Muscle of leg (tissue), 3 donors: ENCODE measurements at regions not wholly inside any gene's neighbourhood (a gene's known extent, or its start where the extent isn't known, plus 50 kb on each side); places are given as distances from the start of the nearest gene placed in this dataset.

Experiments used
- DNase-seq: peaks from one replicate; pipeline ENCODE4 v3.0.0; 2013
- H3K27ac ChIP-seq: one replicate; pipeline ENCODE4 v1.5.1; 2013; ENCODE audit warnings: mild to moderate bottlenecking, low read length, control low read depth
- H3K27me3 ChIP-seq: one replicate; pipeline ENCODE4 v1.6.1; 2013; ENCODE audit warnings: low read length; ENCODE audit not compliant: control insufficient read depth, insufficient read depth
- H3K36me3 ChIP-seq: one replicate; pipeline ENCODE4 v1.6.1; 2013; ENCODE audit warnings: low read length; ENCODE audit not compliant: control insufficient read depth, insufficient read depth
- H3K4me1 ChIP-seq: one replicate; pipeline ENCODE4 v1.6.1; 2013; ENCODE audit warnings: low read length; ENCODE audit not compliant: control insufficient read depth, insufficient read depth
- H3K4me3 ChIP-seq: one replicate; pipeline ENCODE4 v1.5.1; 2013; ENCODE audit warnings: low read length, control low read depth
- H3K9me3 ChIP-seq: replicated peaks from 2 replicates; pipeline ENCODE4 v1.6.1; 2013; ENCODE audit warnings: low read depth, low read length; ENCODE audit not compliant: control insufficient read depth
- WGBS: methylation state at CpG from one replicate; pipeline ENCODE4 v1.1.5; 2013; ENCODE audit warnings: missing lambda C conversion rate; ENCODE audit not compliant: insufficient coverage; 5-methylcytosine and 5-hydroxymethylcytosine counted together

DNA sequence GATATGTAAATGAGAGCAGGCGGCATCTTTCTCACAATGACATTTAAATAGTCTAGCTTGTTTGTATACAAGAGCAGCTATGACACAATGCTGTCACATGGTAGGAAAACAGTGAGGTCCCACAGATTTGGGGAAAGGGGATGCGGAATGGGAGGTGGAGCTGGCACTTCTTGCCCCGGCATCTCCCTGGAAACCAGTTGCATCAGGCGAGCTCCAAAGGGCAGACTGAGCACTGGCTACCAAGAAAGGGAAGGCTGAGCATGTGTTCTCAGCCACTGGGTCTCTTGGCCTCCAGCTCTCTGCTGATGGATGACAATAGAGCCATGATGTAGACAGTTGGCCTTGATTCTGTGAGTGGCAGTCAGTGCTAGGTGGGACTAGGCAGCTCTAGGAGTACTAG lies 109.0 kb downstream of the UCHL1 start:
- Histone ChIP-seq H3K4me1 (peaks cover 45% of the 10 kb centered on the region), H3K36me3 (peaks cover 3% of the 10 kb centered on the region), H3K27ac (no peak overlapping the region), H3K4me3 (no peak overlapping the region), H3K9me3 (no peaks in the 10 kb centered on the region), H3K27me3 (peaks cover 7% of the 10 kb centered on the region)
- DNase-seq = no peak
- WGBS = 81% methylated on average over 3 of the region's 4 CpGs

DNA sequence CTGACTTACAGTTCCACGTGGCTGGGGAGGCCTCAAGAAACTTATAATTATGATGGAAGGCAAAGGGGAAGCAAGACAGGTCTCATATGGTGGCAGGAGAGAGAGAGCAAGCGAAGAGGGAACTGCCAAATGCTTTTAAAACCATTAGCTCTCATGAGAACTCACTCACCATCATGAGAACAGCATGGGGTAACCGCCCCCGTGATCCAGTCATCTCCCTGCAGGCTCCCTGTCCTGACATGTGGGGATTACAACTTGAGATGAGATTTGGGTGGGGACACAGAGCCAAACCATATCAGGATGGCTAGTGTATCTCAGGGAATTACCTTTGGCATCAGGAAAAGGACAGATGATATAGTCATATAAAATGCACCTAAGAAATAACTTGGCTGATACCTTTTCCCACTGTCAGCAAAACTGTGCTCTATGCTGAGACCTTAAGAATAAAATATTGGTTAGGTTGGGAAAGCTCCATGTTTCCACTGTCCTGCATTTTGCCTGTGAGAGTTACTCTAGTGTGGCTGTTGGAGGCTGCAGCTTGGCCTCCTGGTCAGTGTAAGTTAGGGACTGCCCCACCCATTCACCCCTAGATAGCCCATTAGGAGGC lies 110.3 kb downstream of the UCHL1 start:
- Histone ChIP-seq H3K4me1 (peaks cover 39% of the 10 kb centered on the region), H3K9me3 (no peaks in the 10 kb centered on the region), H3K27ac (no peak overlapping the region), H3K27me3 (no peaks in the 10 kb centered on the region), H3K36me3 (peaks cover 3% of the 10 kb centered on the region), H3K4me3 (no peak overlapping the region)
- DNase-seq = no peak
- no CpG with 5 or more reads among the region's 4 CpGs for WGBS

DNA sequence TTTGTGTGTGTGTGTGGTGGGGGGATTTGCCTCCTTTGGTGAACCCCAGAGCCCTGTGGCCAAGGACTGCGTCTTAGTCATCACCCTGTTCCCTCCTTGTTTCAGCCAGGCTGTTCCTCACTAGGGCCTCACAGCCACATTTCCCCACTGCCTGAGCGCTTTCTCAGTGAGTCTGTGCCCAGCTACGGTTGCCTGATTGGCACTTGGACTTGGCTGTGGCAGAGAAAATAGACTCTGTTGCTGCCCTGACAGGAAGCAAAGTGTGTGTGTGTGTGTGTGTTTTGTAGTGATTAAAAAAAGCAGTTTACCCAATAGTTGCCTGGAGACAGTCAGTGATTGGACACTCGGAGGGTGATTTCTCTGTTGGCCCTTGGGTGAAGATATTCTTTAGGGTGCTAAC lies 113.0 kb downstream of the UCHL1 start:
- H3K36me3 ChIP-seq = peaks cover 3% of the 10 kb centered on the region
- no peaks in the 10 kb centered on the region for H3K9me3 ChIP-seq
- peak; percentile 39 for DNase-seq
- WGBS = 64% methylated on average over 3 of the region's 4 CpGs
- peak overlapping the region; percentile 62 for H3K27ac ChIP-seq
- peaks cover 39% of the 10 kb centered on the region for H3K4me1 ChIP-seq
- H3K4me3 ChIP-seq = no peak overlapping the region
- no peaks in the 10 kb centered on the region for H3K27me3 ChIP-seq

DNA sequence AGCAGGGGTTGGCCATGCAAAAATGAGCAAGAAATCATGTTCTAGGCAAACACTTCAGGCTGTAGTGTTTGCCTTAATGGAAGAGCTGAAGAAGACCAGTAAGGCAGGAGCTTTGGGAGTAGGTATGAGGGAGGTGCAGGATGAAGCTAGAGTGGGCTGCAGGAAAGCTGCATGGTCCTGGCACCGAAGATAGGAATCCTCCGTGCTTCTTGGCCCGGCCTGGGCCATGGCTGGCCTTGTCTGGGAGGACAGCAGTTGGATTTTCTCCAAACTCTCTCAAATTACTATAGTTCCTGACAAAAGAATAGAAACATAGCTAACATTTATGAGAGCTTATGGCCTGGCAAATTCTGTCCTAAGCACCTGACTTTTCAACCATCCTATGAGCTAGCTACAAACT lies 116.5 kb downstream of the UCHL1 start:
- no peak overlapping the region for H3K27ac ChIP-seq
- DNase-seq = no peak
- H3K4me1 ChIP-seq = peaks cover 40% of the 10 kb centered on the region
- no peaks in the 10 kb centered on the region for H3K36me3 ChIP-seq
- no peak overlapping the region for H3K4me3 ChIP-seq
- no CpG with 5 or more reads among the region's 3 CpGs for WGBS
- no peaks in the 10 kb centered on the region for H3K9me3 ChIP-seq
- H3K27me3 ChIP-seq = no peaks in the 10 kb centered on the region

DNA sequence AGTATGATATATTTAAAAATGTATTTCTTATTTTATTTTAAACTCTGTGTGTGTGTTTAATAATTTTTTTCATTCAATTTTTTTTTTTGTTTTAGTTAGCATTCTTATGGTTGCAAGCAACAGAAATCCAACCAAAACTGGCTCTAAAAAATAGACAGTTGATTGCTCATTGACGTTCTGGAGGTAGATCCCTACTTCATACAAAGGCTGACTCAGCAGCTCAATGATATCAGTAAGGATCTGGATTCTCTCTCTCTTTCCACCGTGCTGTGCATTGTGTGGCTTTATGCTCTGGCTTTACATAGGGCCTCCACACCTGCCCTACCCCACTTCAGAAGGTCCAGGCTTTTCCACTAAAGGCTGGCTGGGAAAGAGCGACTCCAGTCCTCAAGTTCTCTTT lies 117.8 kb downstream of the UCHL1 start:
- peaks cover 3% of the 10 kb centered on the region for H3K9me3 ChIP-seq
- no CpG with 5 or more reads among the region's 3 CpGs for WGBS
- H3K4me1 ChIP-seq = peaks cover 36% of the 10 kb centered on the region
- peak overlapping the region; percentile 64 for H3K27ac ChIP-seq
- no peak for DNase-seq
- no peaks in the 10 kb centered on the region for H3K36me3 ChIP-seq
- no peak overlapping the region for H3K4me3 ChIP-seq
- H3K27me3 ChIP-seq = no peaks in the 10 kb centered on the region

DNA sequence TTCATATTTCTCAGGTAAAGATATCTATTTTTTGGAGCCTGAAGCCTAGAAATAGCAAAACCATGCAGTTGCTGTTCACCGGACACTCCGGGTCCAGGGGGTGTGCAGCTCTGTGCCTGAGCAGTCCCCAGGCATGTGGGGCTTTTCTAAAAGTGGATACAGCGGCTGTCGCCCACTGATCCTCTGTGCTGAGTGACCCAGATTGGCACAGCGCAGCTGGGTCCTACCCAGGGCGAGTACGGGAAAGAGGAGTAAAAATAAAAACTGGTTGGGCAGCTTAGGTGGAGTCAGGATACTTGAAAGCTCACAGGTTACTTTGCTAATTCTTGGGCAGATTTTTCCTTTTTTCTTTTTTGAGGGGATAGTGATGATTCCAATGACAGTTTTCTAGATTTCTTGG lies 118.8 kb downstream of the UCHL1 start:
- DNase-seq = peak; percentile 75
- Histone ChIP-seq H3K36me3 (no peaks in the 10 kb centered on the region), H3K9me3 (peaks cover 3% of the 10 kb centered on the region), H3K27ac (peak overlapping the region; percentile 64), H3K4me1 (peaks cover 34% of the 10 kb centered on the region), H3K4me3 (no peak overlapping the region), H3K27me3 (no peaks in the 10 kb centered on the region)
- 65% methylated on average over 7 of the region's 7 CpGs for WGBS

DNA sequence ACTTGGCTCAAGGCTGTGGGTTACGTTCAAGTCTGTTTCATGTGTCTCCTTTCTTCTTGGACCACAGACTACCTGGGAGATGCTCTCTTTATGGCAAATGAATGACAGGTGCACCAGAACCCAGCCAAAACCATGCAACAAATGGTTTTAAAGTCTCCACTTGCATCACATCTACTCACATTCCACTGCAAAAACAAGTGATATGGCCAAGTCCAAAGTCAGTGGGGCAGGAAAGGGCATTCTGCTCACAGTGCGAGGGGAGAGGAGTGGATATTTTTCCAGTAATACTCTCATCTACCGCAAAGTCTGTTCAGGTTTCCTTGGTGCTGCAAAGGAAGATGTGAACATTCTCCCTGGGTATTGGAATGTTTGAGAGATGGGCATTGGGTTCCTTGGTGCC lies 120.5 kb downstream of the UCHL1 start:
- Histone ChIP-seq H3K4me1 (peaks cover 35% of the 10 kb centered on the region), H3K9me3 (peaks cover 3% of the 10 kb centered on the region), H3K27me3 (no peaks in the 10 kb centered on the region), H3K4me3 (no peak overlapping the region), H3K36me3 (no peaks in the 10 kb centered on the region), H3K27ac (no peak overlapping the region)
- no peak for DNase-seq
- 100% methylated on average over 1 of the region's 3 CpGs for WGBS

DNA sequence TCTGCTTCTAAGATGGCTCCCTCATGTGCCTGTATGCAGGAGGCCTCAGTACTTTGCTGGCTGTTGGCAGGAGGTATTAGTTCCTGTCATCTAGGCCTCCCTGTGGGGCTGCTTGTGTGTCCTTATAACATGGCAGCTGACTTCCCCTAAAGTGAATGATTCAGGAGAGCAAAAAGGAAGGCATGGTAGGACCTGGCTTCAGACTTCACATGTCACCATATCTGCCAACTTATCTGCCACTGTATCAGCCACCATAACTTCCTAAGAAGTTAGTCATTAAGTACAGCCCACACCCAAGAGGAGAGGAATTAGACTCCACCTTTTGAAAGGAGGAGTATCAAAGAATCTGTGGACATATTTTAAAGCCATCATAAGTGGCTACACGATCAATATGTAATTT lies 122.5 kb downstream of the UCHL1 start:
- Histone ChIP-seq H3K4me3 (no peak overlapping the region), H3K27me3 (no peaks in the 10 kb centered on the region), H3K9me3 (peaks cover 3% of the 10 kb centered on the region), H3K27ac (no peak overlapping the region), H3K4me1 (peaks cover 30% of the 10 kb centered on the region), H3K36me3 (no peaks in the 10 kb centered on the region)
- DNase-seq = no peak
- WGBS = no CpG with 5 or more reads among the region's 1 CpG

DNA sequence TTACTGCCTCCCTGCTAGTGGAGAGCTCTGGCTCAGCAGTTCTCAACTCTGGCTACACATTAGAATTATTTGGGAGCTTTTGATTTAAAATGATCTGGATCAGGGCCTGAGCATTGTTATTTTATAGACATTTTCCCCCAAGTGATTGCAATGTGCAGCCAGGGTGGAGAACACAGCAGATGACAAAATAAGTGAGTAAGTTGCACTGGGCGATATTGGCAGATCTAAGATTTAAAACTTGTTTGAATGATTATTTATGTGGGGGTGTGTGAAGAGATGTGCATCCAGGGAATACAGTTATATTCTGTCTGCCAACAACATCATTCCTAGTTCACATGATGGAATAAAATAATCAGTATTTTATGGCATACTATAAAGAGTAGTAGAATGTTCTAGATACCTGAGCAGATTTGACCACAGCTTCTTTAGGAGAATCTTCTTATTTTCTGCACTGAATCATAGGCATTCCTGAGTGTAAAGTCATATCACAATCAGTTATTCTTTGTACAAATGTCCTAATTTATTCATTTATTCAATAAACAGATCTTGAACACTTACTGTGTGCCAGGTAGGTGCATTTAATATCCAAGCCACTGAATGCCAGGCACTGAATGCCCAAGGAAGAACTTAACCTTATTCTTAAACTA lies 123.9 kb downstream of the UCHL1 start:
- Histone ChIP-seq H3K4me3 (no peak overlapping the region), H3K9me3 (peaks cover 3% of the 10 kb centered on the region), H3K36me3 (no peaks in the 10 kb centered on the region), H3K27ac (no peak overlapping the region), H3K4me1 (peaks cover 29% of the 10 kb centered on the region), H3K27me3 (no peaks in the 10 kb centered on the region)
- peak; percentile 69 for DNase-seq
- WGBS = 20% methylated on average over 1 of the region's 1 CpG

DNA sequence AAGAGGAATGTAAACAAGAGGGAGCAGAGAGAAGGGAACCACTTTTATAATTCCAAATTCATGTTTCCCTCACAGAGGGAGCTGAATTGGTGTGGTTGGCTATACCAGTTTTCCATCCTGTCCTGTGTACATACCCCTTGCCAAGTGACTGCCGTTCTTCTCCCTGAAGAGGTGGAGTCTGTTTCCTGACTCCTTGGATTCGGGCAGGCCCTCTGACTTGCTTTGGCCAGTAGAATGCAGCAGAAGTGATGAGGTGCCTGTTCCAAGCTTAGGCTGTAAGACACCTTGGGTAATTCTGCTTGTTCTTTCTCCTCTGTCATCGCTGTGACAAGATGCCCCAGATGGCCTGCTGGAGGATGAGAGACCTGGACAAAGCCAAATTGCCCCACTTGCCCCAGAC lies 124.7 kb downstream of the UCHL1 start:
- Histone ChIP-seq H3K27ac (no peak overlapping the region), H3K4me1 (peaks cover 29% of the 10 kb centered on the region), H3K27me3 (no peaks in the 10 kb centered on the region), H3K4me3 (no peak overlapping the region), H3K9me3 (peaks cover 3% of the 10 kb centered on the region), H3K36me3 (no peaks in the 10 kb centered on the region)
- 82% methylated on average over 2 of the region's 3 CpGs for WGBS
- no peak for DNase-seq
